ENCODE measurements at regions not wholly inside any gene's neighbourhood (a gene's known extent, or its start where the extent isn't known, plus 50 kb on each side); places are given as distances from the start of the nearest gene placed in this dataset.

GRCh38 chr1:220336391-220337031, 64.3 kb upstream of the RAB3GAP2 start:
- H3K9me3 ChIP-seq, result no peaks in the 10 kb centered on the region
- no peak overlapping the region for H3K4me3 ChIP-seq
- H3K4me1 ChIP-seq, result no peaks in the 10 kb centered on the region
- in situ Hi-C loops (cut with MboI; ENCODE audit: low pct_ligation_motif_present in 1 of 4, low pct_unique_long_range_greater_than_20kb in 1 of 4, low sequenced_read_pairs in 3 of 4) (no loop called here), intact Hi-C loops (cut with DNase I; ENCODE audit: low total_unique reads) (no loop called here)
- H3K27ac ChIP-seq, result no peak overlapping the region
- H3K27me3 ChIP-seq, result no peaks in the 10 kb centered on the region
- 87 to 88% methylated on average over 3 to 6 of the region's 6 CpGs for WGBS, 2 donors (ENCODE audit: low coverage in 1 of 2)
- no peaks in the 10 kb centered on the region for H3K36me3 ChIP-seq
- TF ChIP-seq POLR2AphosphoS5 (IDR thresholded peaks at IDR 0.05) (no peak), CTCF (IDR thresholded peaks at IDR 0.05) (no peak), POLR2A (IDR thresholded peaks at IDR 0.05) (no peak), EP300 (IDR thresholded peaks at IDR 0.05; ENCODE audit: low read depth) (no peak)
- DNase-seq, result no peak

DNA sequence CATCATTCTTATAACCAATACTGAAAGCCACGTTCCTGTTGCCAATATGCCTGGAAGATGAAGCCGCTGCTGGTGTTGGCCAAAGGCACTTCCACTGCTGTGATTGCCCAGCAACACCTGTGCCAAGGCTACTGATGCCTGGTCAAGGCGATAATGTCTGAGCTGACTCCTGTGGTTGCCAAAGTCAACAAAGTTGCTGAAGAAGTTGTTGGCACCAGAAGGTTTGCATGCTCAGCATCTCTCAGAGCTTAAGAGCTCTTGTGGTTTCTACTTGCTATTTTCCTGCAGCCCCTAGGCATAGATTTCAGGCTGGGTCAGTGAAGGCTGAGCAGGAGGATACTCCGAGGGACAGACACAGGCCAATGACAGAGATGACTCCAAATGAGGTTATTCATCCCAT, 63.4 kb upstream of the RAB3GAP2 start:
- in situ Hi-C loops (cut with MboI; ENCODE audit: low pct_ligation_motif_present in 1 of 4, low pct_unique_long_range_greater_than_20kb in 1 of 4, low sequenced_read_pairs in 3 of 4), result no loop called here
- DNase-seq, result no peak
- H3K27me3 ChIP-seq, result no peaks in the 10 kb centered on the region
- H3K27ac ChIP-seq, result no peak overlapping the region
- no peaks in the 10 kb centered on the region for H3K9me3 ChIP-seq
- H3K4me1 ChIP-seq, result no peaks in the 10 kb centered on the region
- WGBS, 2 donors (ENCODE audit: low coverage in 1 of 2), result 90% methylated on average over 2 to 4 of the region's 4 CpGs
- H3K4me3 ChIP-seq, result no peak overlapping the region
- H3K36me3 ChIP-seq, result no peaks in the 10 kb centered on the region
- TF ChIP-seq POLR2AphosphoS5 (IDR thresholded peaks at IDR 0.05) (no peak), CTCF (IDR thresholded peaks at IDR 0.05) (no peak), POLR2A (IDR thresholded peaks at IDR 0.05) (no peak), EP300 (IDR thresholded peaks at IDR 0.05; ENCODE audit: low read depth) (no peak)
- intact Hi-C loops (cut with DNase I; ENCODE audit: low total_unique reads), result no loop called here

DNA sequence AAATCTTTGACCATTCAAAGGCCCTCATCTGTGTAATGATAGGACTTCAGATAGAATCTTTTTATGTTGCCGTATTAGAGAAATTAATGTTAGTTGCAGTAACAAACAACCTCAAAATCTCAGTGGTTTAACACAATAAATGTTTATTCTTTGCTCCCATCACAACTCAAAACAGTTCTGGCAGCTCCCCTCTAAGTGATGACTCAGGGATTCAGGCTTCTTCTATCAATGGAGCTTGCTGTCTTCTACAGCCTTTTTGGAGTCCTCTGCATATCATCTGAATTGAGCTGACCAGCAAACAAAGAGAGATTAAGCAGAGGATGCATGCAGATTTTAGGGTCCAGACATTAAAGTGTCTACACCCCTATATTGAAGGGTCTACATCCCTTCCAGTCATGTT, 59.1 kb upstream of the RAB3GAP2 start:
- in situ Hi-C loops (cut with MboI; ENCODE audit: low pct_ligation_motif_present in 1 of 4, low pct_unique_long_range_greater_than_20kb in 1 of 4, low sequenced_read_pairs in 3 of 4), result no loop called here
- no peaks in the 10 kb centered on the region for H3K4me1 ChIP-seq
- 92 to 100% methylated on average over 1 of the region's 1 CpG for WGBS, 2 donors (ENCODE audit: low coverage in 1 of 2)
- H3K27ac ChIP-seq, result no peak overlapping the region
- H3K4me3 ChIP-seq, result no peak overlapping the region
- intact Hi-C loops (cut with DNase I; ENCODE audit: low total_unique reads), result no loop called here
- TF ChIP-seq POLR2A (IDR thresholded peaks at IDR 0.05), result no peak
- no peak for TF ChIP-seq CTCF (IDR thresholded peaks at IDR 0.05)
- no peak for TF ChIP-seq EP300 (IDR thresholded peaks at IDR 0.05; ENCODE audit: low read depth)
- no peak for TF ChIP-seq POLR2AphosphoS5 (IDR thresholded peaks at IDR 0.05)
- no peaks in the 10 kb centered on the region for H3K36me3 ChIP-seq
- no peaks in the 10 kb centered on the region for H3K27me3 ChIP-seq
- no peak for DNase-seq
- H3K9me3 ChIP-seq, result no peaks in the 10 kb centered on the region

GRCh38 chr1:220330265-220330664, 58.0 kb upstream of the RAB3GAP2 start:
- Histone ChIP-seq H3K27me3 (no peaks in the 10 kb centered on the region), H3K4me1 (no peaks in the 10 kb centered on the region), H3K27ac (no peak overlapping the region), H3K4me3 (no peak overlapping the region), H3K36me3 (no peaks in the 10 kb centered on the region), H3K9me3 (no peaks in the 10 kb centered on the region)
- DNase-seq, result no peak
- intact Hi-C loops (cut with DNase I; ENCODE audit: low total_unique reads), result no loop called here
- in situ Hi-C loops (cut with MboI; ENCODE audit: low pct_ligation_motif_present in 1 of 4, low pct_unique_long_range_greater_than_20kb in 1 of 4, low sequenced_read_pairs in 3 of 4), result no loop called here
- TF ChIP-seq POLR2AphosphoS5 (IDR thresholded peaks at IDR 0.05) (no peak), POLR2A (IDR thresholded peaks at IDR 0.05) (no peak), CTCF (IDR thresholded peaks at IDR 0.05) (no peak), EP300 (IDR thresholded peaks at IDR 0.05; ENCODE audit: low read depth) (no peak)
- 40 to 69% methylated on average over 3 of the region's 3 CpGs for WGBS, 2 donors (ENCODE audit: low coverage in 1 of 2)
